HPDE6-E6E7 (cell line): ENCODE measurements at regions not wholly inside any gene's neighbourhood (a gene's known extent, or its start where the extent isn't known, plus 50 kb on each side); places are given as distances from the start of the nearest gene placed in this dataset.

ENCODE experiments used
- DNase-seq: peaks from one replicate; pipeline ENCODE4 v3.0.0; 2011; ENCODE audit warnings: missing footprints; ENCODE audit errors: extremely low spot score

DNA sequence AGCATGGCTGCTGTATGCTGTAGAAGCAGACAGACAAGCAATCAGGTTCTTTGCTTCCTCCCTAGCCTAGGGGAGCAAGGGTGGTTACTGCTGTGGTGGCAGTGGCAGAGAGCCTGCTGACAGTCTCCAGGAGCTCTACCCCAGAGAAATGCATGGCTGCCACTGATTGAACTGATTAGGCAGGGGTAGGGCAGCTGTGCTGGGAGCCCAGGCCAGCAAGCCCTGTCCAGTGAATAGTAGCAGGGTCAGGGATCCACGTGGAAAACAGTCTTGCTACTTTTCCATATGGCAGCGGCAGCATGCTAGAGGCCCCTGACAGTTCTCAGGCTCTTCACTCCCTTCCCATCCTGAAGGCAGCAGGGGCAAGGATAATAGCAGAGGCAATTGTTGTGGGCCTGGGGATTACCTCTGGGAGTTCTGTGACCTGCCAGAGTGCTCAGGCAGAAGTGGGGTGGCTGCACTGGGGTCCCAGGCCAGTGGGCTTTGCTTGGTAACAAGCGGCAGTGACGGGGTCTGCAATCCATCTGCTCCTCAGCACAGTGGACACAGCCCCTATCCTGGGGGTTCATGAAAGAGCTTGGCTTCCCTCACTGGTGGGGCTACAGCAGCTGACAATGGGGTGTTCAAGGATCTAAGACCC is 558.8 kb upstream of the GHITM start:
- DNase-seq = no peak

GRCh38 chr10:83582407-83583095 is 556.8 kb upstream of the GHITM start:
- no peak for DNase-seq

GRCh38 chr10:83585686-83586085 is 553.6 kb upstream of the GHITM start:
- no peak for DNase-seq

DNA sequence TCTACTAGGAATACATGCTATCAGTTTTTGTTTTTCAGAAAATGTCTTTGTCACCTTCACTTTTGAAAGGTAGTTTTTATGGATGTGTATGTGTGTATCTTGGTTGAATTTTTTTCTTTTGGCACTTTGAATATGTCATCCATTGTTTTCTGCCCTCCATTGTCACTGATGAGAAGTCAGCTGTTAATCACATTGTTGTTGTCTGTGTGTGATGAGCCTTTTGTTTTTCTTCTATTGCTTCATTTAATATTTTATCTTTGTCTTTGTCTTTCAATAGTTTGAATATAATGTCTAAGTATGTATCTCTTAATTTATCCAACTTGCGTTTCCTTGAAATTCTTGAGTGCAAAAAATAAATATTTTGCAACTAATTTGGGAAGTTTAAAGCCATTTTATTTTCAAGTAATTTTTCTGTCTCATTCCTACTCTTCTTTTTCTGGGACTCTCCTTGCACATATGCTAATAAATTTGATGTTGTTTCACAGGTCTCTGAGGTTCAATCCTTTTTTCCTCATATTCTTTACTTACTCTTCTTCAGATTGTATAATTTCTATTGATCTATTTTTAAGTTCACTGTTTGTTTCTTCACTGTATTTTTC is 546.9 kb upstream of the GHITM start:
- DNase-seq = no peak

DNA sequence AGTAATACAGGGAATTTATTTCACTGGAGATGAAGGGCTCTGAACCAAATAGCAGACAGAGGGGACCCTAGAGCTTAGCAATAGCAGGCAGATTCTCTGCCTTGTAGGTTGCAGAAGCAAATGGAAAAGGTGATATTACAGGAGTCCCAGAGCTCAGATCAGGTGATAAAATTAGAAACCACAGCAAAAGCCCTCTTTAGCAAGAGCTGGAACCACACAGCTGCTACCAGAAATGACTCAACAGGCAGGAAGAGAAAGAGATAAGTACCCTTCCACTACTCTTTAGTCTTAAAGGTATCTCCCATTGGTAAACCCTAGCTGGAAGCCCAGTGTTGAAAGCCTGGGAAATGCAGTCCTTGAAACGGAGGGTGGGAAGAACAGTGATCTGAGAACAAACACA is 535.6 kb upstream of the GHITM start:
- DNase-seq = no peak

GRCh38 chr10:83605783-83606630 is 533.3 kb upstream of the GHITM start:
- DNase-seq = no peak

GRCh38 chr10:83607959-83608745 is 531.2 kb upstream of the GHITM start:
- no peak for DNase-seq

- DNase-seq = no peak
Measured at GRCh38 chr10:83612050-83612449, 527.3 kb upstream of the GHITM start.

DNA sequence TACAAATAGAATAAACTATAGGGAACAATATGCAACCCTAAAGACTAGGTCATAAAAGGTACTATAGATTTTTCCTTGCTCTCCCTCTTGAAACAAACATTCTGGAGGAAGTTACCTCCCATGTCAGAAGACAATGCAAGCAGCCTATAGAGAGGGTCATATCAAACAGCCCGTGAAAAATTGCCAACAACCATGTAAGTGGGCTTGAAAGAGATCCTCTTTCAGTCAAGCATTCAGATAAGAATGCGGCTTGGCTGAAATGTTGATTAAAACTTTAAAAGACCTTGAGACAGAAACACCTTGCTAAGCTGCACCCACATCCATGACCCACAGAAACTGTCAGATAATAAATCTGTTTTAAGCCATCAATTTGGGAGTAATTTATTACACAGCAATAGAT is 526.6 kb upstream of the GHITM start:
- DNase-seq = no peak

- DNase-seq = no peak
Measured at GRCh38 chr10:83617172-83617571, 522.1 kb upstream of the GHITM start.

DNA sequence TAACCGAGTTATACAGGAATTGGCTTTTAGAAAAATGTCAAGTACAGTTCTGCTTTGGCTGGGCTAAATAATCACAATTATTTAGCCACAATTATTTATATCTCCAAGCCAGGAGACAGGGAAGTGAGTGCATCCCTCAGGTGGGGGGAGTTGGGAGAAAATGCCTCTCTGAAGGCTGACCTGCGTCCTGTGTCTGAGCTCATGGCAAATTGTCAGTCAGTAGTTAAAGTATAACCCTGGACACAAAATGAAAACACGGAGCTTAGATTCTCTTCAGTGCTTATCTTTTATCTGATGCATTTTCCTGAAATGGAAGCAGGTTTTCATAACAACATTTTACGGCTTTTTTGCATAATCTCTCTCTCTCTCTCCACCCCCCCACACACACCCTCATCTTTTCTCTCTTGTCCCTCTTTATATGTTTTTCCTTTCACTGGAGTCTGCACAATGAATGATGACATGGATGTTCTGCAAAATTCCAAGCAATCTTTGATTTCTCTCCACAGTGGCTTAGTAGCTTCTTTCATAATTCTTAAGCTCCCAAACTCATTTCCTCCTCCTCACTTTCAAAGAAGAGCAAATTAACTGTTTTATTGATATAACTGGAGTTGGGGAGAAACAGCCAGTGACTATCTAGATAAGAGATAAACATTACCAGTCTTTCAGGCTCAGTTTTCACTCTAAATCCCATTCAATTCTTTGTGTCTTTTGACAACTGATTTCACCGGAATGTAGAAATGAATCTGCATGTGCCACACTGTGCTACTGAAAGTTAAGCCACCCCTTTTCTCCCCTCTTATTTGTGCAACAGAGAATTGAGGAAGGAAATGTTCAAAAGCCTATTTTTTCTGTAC is 521.4 kb upstream of the GHITM start:
- DNase-seq = no peak

- no peak for DNase-seq
Measured at GRCh38 chr10:83625831-83626360, 513.4 kb upstream of the GHITM start.

DNA sequence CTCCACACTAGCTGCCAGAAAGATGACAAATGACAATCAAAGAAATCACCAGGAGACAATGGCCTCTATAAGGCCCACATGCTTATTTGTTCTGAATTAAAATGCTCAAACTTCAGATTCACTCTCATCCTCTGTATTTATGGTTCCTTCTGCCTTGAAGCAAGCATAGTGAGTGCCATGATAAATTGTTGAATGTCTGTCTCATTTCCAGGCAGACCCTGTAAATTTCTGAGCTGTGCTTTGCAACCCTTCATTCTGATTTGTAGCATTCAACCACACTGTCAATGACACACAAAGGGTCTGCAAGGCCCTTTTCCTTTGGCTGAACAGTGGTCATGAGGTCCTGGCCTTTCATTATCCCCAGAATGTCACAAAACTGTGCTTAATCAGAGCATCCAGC is 506.6 kb upstream of the GHITM start:
- no peak for DNase-seq

- DNase-seq = no peak
Measured at GRCh38 chr10:83633547-83633946, 505.8 kb upstream of the GHITM start.

DNA sequence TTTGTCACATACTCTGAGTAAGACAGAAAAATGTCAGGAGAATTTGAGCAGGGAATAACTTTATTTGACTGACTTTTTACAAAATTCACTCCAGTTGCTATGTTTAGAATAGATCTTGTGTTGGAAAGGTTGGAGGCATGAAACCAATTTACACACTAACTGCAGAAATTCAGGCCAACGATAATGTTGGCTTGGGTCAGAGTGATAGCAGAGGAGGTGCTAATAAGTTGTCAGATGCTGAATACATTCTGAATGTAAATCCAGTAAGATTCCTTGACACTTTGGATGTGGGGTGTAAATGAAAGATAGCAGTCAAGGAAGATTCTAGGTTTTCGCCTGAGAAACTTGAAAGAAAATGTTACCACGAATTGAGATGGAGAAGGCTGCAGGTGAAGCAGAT is 502.5 kb upstream of the GHITM start:
- no peak for DNase-seq

GRCh38 chr10:83647526-83647925 is 491.8 kb upstream of the GHITM start:
- DNase-seq = no peak

GRCh38 chr10:83648201-83648600 is 491.1 kb upstream of the GHITM start:
- DNase-seq = no peak

DNA sequence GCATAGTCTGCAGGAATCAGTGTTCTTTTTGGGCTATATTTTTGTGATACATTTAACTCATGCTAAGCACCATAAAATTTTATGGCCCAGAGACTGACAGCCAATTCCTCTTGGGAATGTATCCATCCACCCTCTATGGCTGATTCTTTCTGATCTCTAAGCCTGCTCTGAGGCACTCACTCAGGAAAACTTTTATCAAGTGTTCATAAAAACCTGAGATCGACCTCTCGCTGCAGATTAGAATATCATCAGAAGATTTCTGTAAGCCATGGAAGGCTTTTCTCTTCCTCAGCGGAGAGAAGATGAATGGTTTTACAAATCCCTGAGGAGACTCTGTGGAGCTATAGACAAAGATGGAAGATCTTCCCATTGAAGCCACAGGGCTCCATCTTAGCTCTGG is 489.8 kb upstream of the GHITM start:
- no peak for DNase-seq

- DNase-seq = no peak
Measured at GRCh38 chr10:83654689-83655088, 484.6 kb upstream of the GHITM start.

GRCh38 chr10:83656924-83657323 is 482.4 kb upstream of the GHITM start:
- DNase-seq = no peak
